AG08395 (cell line): ENCODE measurements at regions not wholly inside any gene's neighbourhood (a gene's known extent, or its start where the extent isn't known, plus 50 kb on each side); places are given as distances from the start of the nearest gene placed in this dataset.

Source experiments
- DNase-seq: peaks from one replicate; pipeline ENCODE4 v3.0.0; 2012; ENCODE audit warnings: mixed read lengths, low spot score

- DNase-seq = no peak
These were observed 68.1 kb downstream of the HTR5A start for GRCh38 chr7:155138204-155138603.

GRCh38 chr7:155141562-155141961, 71.4 kb downstream of the HTR5A start:
- no peak for DNase-seq

- no peak for DNase-seq
These were observed 73.3 kb downstream of the HTR5A start for GRCh38 chr7:155143381-155143780.

GRCh38 chr7:155144371-155144770, 74.2 kb downstream of the HTR5A start:
- DNase-seq = no peak

GRCh38 chr7:155145477-155146255, 75.5 kb downstream of the HTR5A start:
- no peak for DNase-seq

GRCh38 chr7:155147172-155147571, 77.0 kb downstream of the HTR5A start:
- no peak for DNase-seq

GRCh38 chr7:155147624-155148023, 77.5 kb downstream of the HTR5A start:
- no peak for DNase-seq

GRCh38 chr7:155153676-155154075, 83.6 kb downstream of the HTR5A start:
- DNase-seq = no peak

- no peak for DNase-seq
These were observed 84.5 kb downstream of the HTR5A start for GRCh38 chr7:155154586-155154985.

GRCh38 chr7:155161690-155162089, 91.6 kb downstream of the HTR5A start:
- no peak for DNase-seq

GRCh38 chr7:155162422-155162821, 92.3 kb downstream of the HTR5A start:
- DNase-seq = no peak

GRCh38 chr7:155163696-155164095, 93.6 kb downstream of the HTR5A start:
- no peak for DNase-seq

GRCh38 chr7:155164316-155164715, 94.2 kb downstream of the HTR5A start:
- DNase-seq = no peak

- no peak for DNase-seq
These were observed 96.0 kb downstream of the HTR5A start for GRCh38 chr7:155166108-155166507.

GRCh38 chr7:155166673-155167370, 96.7 kb downstream of the HTR5A start:
- DNase-seq = peak; percentile 78

GRCh38 chr7:155167706-155168365, 97.7 kb downstream of the HTR5A start:
- no peak for DNase-seq

- DNase-seq = no peak
These were observed 98.7 kb downstream of the HTR5A start for GRCh38 chr7:155168597-155169480.

GRCh38 chr7:155169498-155170065, 99.5 kb downstream of the HTR5A start:
- DNase-seq = no peak

GRCh38 chr7:155170331-155170730, 100.2 kb downstream of the HTR5A start:
- DNase-seq = no peak

GRCh38 chr7:155172141-155172540, 102.0 kb downstream of the HTR5A start:
- DNase-seq = no peak

GRCh38 chr7:155173905-155174304, 103.8 kb downstream of the HTR5A start:
- no peak for DNase-seq

GRCh38 chr7:155178096-155178495, 108.0 kb downstream of the HTR5A start:
- no peak for DNase-seq
